ENCODE measurements at regions not wholly inside any gene's neighbourhood (a gene's known extent, or its start where the extent isn't known, plus 50 kb on each side); places are given as distances from the start of the nearest gene placed in this dataset.

DNA sequence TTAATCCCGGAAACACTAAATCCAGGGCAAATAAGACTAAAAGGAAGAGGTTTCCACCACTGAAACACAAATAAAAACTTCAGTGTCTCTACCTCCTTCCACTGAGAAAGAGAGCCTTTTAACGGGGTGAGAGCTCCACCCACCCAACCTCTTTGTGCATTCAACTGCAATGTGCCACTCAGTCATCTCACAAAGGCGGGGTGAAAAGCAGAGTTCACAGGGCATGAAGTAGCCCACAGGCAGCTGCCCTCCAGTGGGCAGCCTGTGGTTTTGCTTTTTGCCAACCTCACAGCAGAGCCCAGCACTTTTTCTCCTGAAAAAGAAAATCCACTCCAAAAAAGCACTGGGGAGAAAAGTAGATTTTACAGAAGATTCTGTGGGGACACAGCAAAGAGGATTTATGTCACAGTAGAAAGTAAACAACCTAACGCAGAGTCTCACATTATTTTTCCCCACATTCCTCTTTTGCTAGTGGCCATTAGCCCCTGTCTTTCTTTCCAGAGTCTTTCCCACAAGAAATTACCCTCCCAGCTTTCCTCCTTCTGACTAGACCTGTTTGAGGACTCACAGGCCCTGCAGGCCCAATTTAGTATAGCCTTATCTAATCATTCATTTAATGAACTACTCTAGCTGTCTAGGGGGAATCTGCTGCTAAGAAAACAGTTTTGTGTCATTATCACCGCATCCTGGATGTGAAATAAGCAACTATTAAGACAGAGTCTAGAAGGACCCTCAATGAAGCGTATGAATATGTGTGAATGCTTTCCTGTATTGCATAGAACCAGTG lies 753.8 kb upstream of the FOXG1 start:
- peaks cover 7% of the 10 kb centered on the region for H3K9me3 Mint-ChIP-seq (ENCODE audit: unreplicated experiment)
- no peak overlapping the region for H3K4me3 Mint-ChIP-seq (ENCODE audit: unreplicated experiment)
- H3K27ac Mint-ChIP-seq (ENCODE audit: unreplicated experiment): no peak overlapping the region

GRCh38 chr14:28020112-28020511 lies 746.5 kb upstream of the FOXG1 start:
- Mint-ChIP-seq H3K27ac (ENCODE audit: unreplicated experiment) (no peak overlapping the region), H3K9me3 (ENCODE audit: unreplicated experiment) (peaks cover 14% of the 10 kb centered on the region), H3K27me3 (ENCODE audit: unreplicated experiment) (no peaks in the 10 kb centered on the region), H3K36me3 (ENCODE audit: unreplicated experiment) (no peaks in the 10 kb centered on the region), H3K4me1 (ENCODE audit: unreplicated experiment) (no peaks in the 10 kb centered on the region), H3K4me3 (ENCODE audit: unreplicated experiment) (no peak overlapping the region)
- DNase-seq (ENCODE audit: extremely low spot score, unreplicated experiment): no peak
- no peak for TF ChIP-seq CTCF (IDR thresholded peaks at IDR 0.05)

More for the DNA sequence above, 753.8 kb upstream of the FOXG1 start:
- Mint-ChIP-seq H3K27me3 (ENCODE audit: unreplicated experiment) (no peaks in the 10 kb centered on the region), H3K36me3 (ENCODE audit: unreplicated experiment) (no peaks in the 10 kb centered on the region), H3K4me1 (ENCODE audit: unreplicated experiment) (no peaks in the 10 kb centered on the region)
- no peak for TF ChIP-seq CTCF (IDR thresholded peaks at IDR 0.05)
- DNase-seq (ENCODE audit: extremely low spot score, unreplicated experiment): no peak

DNA sequence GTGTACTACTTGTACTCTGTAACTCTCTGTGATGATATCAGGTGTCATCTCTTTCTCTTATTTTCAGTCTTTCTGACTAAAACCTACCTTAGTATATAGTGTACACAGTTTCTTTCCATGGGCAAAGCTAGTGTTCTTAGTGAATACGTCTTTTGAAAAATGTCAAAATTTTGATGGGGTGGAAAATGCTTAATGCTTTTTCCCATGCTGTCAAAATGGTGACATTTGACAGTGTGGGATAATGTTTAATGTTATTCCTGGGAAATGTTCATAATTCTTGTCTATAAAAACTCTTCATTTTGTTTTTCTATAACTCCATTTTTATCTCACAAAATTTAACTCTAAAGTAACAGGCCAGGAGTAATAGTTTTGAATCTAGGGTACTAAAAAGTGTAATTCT lies 742.7 kb upstream of the FOXG1 start:
- no peak for DNase-seq (ENCODE audit: extremely low spot score, unreplicated experiment)
- H3K9me3 Mint-ChIP-seq (ENCODE audit: unreplicated experiment): peaks cover 6% of the 10 kb centered on the region
- H3K4me1 Mint-ChIP-seq (ENCODE audit: unreplicated experiment): no peaks in the 10 kb centered on the region

DNA sequence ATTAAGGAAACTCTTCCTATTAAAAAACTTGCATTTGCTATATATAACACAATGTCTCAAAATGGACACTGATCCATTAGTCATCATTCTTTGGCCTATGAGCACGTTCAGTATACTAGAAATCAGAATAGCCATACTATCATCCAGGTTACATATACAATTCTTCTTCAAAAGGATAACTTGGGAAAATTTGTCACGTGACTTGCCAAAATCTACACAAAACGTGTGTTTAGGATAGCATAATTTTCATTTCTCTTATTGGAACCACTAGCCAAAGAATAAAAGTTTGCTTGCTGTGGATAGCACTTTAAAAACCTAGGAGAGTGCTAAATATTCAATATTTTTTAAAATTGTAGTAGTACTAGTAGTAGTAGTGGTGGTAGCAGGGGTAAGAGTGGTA lies 714.3 kb upstream of the FOXG1 start:
- H3K4me1 Mint-ChIP-seq (ENCODE audit: unreplicated experiment): no peaks in the 10 kb centered on the region

More for the DNA sequence above, 742.7 kb upstream of the FOXG1 start:
- Mint-ChIP-seq H3K27me3 (ENCODE audit: unreplicated experiment) (no peaks in the 10 kb centered on the region), H3K4me3 (ENCODE audit: unreplicated experiment) (no peak overlapping the region), H3K27ac (ENCODE audit: unreplicated experiment) (no peak overlapping the region), H3K36me3 (ENCODE audit: unreplicated experiment) (no peaks in the 10 kb centered on the region)
- no peak for TF ChIP-seq CTCF (IDR thresholded peaks at IDR 0.05)

More for the DNA sequence above, 714.3 kb upstream of the FOXG1 start:
- Mint-ChIP-seq H3K27me3 (ENCODE audit: unreplicated experiment) (no peaks in the 10 kb centered on the region), H3K4me3 (ENCODE audit: unreplicated experiment) (no peak overlapping the region), H3K9me3 (ENCODE audit: unreplicated experiment) (peaks cover 18% of the 10 kb centered on the region), H3K36me3 (ENCODE audit: unreplicated experiment) (no peaks in the 10 kb centered on the region), H3K27ac (ENCODE audit: unreplicated experiment) (no peak overlapping the region)
- DNase-seq (ENCODE audit: extremely low spot score, unreplicated experiment): no peak
- TF ChIP-seq CTCF (IDR thresholded peaks at IDR 0.05): no peak

Measured in osteocyte (in vitro differentiated cells).